K562 (cell line): ENCODE measurements at regions not wholly inside any gene's neighbourhood (a gene's known extent, or its start where the extent isn't known, plus 50 kb on each side); places are given as distances from the start of the nearest gene placed in this dataset.

Experiments
- ATAC-seq: fragments of 200-7000 bp; cut with Tn5 transposase; 3 replicates; pipeline ENCODE4 v1.9.1; 2020; ENCODE audit warnings: moderate library complexity
- BruUV-seq: library from RNA; stranded (reverse); fragments of 400-500 nt; replicated peaks from 2 replicates; lab custom pipeline; 2021; lab: Mats Ljungman, UMichigan
- CTCF ChIA-PET: fragments of 300-600 bp; formaldehyde crosslinking; extraction: SDS; loops from one replicate; lab custom pipeline; 2021; ENCODE audit warnings: low intra/inter-chr PET ratio; lab: Yijun Ruan, JAX
- POLR2A ChIA-PET: fragments of 300-600, 350-650 bp; sonication (Branson Sonifier 250); formaldehyde crosslinking; extraction: SDS; loops from one replicate; lab custom pipeline; 2021; ENCODE audit warnings: antibody characterized with exemption, inconsistent platforms; lab: Yijun Ruan, JAX
- DNase-seq, 4 experiments: peaks; one replicate each; pipeline versions ENCODE4 v3.0.0 to v3.0.0-alpha.2; 2011 to 2018; ENCODE audit warnings: low spot score in 3 of 4, mixed read lengths in 3 of 4; ENCODE audit errors: extremely low read depth in 1 of 4
- FAIRE-seq: peaks from 2 replicates; lab custom pipeline; 2011; peaks lifted over from hg19 to GRCh38; lab: Jason Lieb, UNC
- H2AFZ ChIP-seq: 2 replicates; pipeline ENCODE4 v1.6.0; 2011; ENCODE audit warnings: low read depth, low read length, control low read depth, inconsistent platforms
- H3K27ac ChIP-seq: fragments of 200-600 bp; 3 replicates; pipeline ENCODE4 v1.8.0; 2011; ENCODE audit warnings: low read depth, mild to moderate bottlenecking, control low read depth, inconsistent platforms, low read length, moderate library complexity, mixed read lengths; ENCODE audit errors: extremely low read depth
- H3K27me3 ChIP-seq, 2 experiments: fragments of 300-600 bp in 1 of 2; 2 replicates in 1 of 2; 3 replicates in 1 of 2; pipeline versions ENCODE4 v1.6.0 to v1.8.0; 2011; ENCODE audit warnings: inconsistent platforms in 2 of 2, low read length in 2 of 2, mild to moderate bottlenecking in 1 of 2, mixed read lengths in 1 of 2, moderate library complexity in 1 of 2; ENCODE audit not compliant: control insufficient read depth in 2 of 2, insufficient read depth in 2 of 2
- H3K36me3 ChIP-seq: fragments of 300-600 bp; 3 replicates; pipeline ENCODE4 v1.8.0; 2011; ENCODE audit warnings: mild to moderate bottlenecking, low read length, inconsistent platforms; ENCODE audit not compliant: control insufficient read depth, insufficient read depth
- H3K4me1 ChIP-seq, 2 experiments: fragments of 200-600 bp in 1 of 2; replicated peaks in 1 of 2; 2 replicates in 1 of 2; 3 replicates in 1 of 2; pipeline versions ENCODE4 v1.5.1 to v1.8.0; 2011; ENCODE audit warnings: inconsistent platforms in 2 of 2, low read length in 2 of 2, mild to moderate bottlenecking in 1 of 2, mixed read lengths in 1 of 2, moderate library complexity in 1 of 2; ENCODE audit not compliant: control insufficient read depth in 2 of 2, insufficient read depth in 2 of 2
- H3K4me2 ChIP-seq: 2 replicates; pipeline ENCODE4 v1.6.1; 2011; ENCODE audit warnings: low read length, control low read depth, inconsistent platforms, mixed read lengths; ENCODE audit not compliant: insufficient read depth
- H3K4me3 ChIP-seq: fragments of 200-600 bp; sonication (generic), shearing (Covaris generic); 2 replicates; pipeline ENCODE4 v1.5.1; 2016; ENCODE audit warnings: control low read depth, inconsistent platforms
- H3K79me2 ChIP-seq: fragments of 200-600 bp; 3 replicates; pipeline ENCODE4 v1.8.0; 2011; ENCODE audit warnings: low read length, inconsistent platforms; ENCODE audit not compliant: control insufficient read depth, insufficient read depth
- H3K9ac ChIP-seq, 2 experiments: 2 replicates each; pipeline versions ENCODE4 v1.6.0 to v1.6.1; 2011; ENCODE audit warnings: low read depth in 2 of 2, low read length in 2 of 2, control low read depth in 1 of 2, inconsistent platforms in 1 of 2, mild to moderate bottlenecking in 1 of 2, mixed read lengths in 1 of 2; ENCODE audit not compliant: insufficient read depth in 1 of 2
- H3K9me1 ChIP-seq: one replicate; pipeline ENCODE4 v1.6.0; 2011; ENCODE audit warnings: inconsistent platforms, mild to moderate bottlenecking, low read length, moderate library complexity; ENCODE audit not compliant: control insufficient read depth, insufficient read depth
- H3K9me3 ChIP-seq: replicated peaks from 2 replicates; pipeline ENCODE4 v1.5.1; 2011; ENCODE audit warnings: low read depth, low read length, inconsistent platforms; ENCODE audit not compliant: control insufficient read depth, insufficient read depth
- H4K20me1 ChIP-seq: replicated peaks from 2 replicates; pipeline ENCODE4 v1.6.1; 2011; ENCODE audit warnings: low read length, inconsistent platforms, mixed read lengths; ENCODE audit not compliant: control insufficient read depth, insufficient read depth
- CBFB ChIP-seq: sonication (generic); formaldehyde crosslinking; IDR thresholded peaks from 2 replicates; pipeline ENCODE4 v1.4.0; 2020; ENCODE audit warnings: mild to moderate bottlenecking, missing genetic modification reagents
- FOXM1 ChIP-seq, 2 experiments: fragments of 450-650 bp in 1 of 2; sonication (generic) in 1 of 2; formaldehyde crosslinking in 1 of 2; IDR thresholded peaks; 2 replicates each; pipeline versions ENCODE4 v1.6.1 to v1.9.0; 2017 to 2022; ENCODE audit warnings: low read depth in 2 of 2, mild to moderate bottlenecking in 2 of 2, missing genetic modification reagents in 1 of 2, moderate library complexity in 1 of 2
- GTF2F1 ChIP-seq: IDR thresholded peaks from 2 replicates; pipeline ENCODE4 v1.6.1; 2011; ENCODE audit warnings: low read depth, low read length, improper control_type of control experiment
- HDGF ChIP-seq: fragments of 450-650 bp; IDR thresholded peaks from 2 replicates; pipeline ENCODE4 v1.6.1; 2016
- KAT8 ChIP-seq: fragments of 450-650 bp; IDR thresholded peaks from 2 replicates; pipeline ENCODE4 v1.6.1; 2016; ENCODE audit warnings: low read depth, mild to moderate bottlenecking
- MYC ChIP-seq, 2 experiments: fragments of 250-450 bp in 1 of 2; sonication (Bioruptor Pico) in 1 of 2; IDR thresholded peaks; 2 replicates each; pipeline versions ENCODE4 v1.5.1 to v1.6.1; 2012 to 2021; ENCODE audit warnings: low read depth in 2 of 2, borderline replicate concordance in 1 of 2, improper control_type of control experiment in 1 of 2, low read length in 1 of 2, mild to moderate bottlenecking in 1 of 2, moderate library complexity in 1 of 2
- MYNN ChIP-seq, 2 experiments: sonication (generic); formaldehyde crosslinking in 1 of 2; IDR thresholded peaks; 2 replicates each; pipeline versions ENCODE4 v1.5.0 to v1.6.1; 2016 to 2020; ENCODE audit warnings: antibody characterized with exemption in 1 of 2, missing genetic modification reagents in 1 of 2
- NFRKB ChIP-seq: fragments of 450-650 bp; IDR thresholded peaks from 2 replicates; pipeline ENCODE4 v1.6.1; 2016; ENCODE audit warnings: low read depth
- OTX1 ChIP-seq: fragments of 450-650 bp; formaldehyde crosslinking; IDR thresholded peaks from 2 replicates; pipeline ENCODE4 v1.4.0; 2022; ENCODE audit warnings: mild to moderate bottlenecking
- SNIP1 ChIP-seq: fragments of 450-650 bp; IDR thresholded peaks from 2 replicates; pipeline ENCODE4 v1.7.1; 2017; ENCODE audit warnings: low read depth, mild to moderate bottlenecking
- SUPT5H ChIP-seq: fragments of 450-650 bp; IDR thresholded peaks from 2 replicates; pipeline ENCODE4 v1.6.1; 2016
- ZBTB49 ChIP-seq: sonication (generic); formaldehyde crosslinking; IDR thresholded peaks from 2 replicates; pipeline ENCODE4 v1.8.0; 2022; ENCODE audit warnings: missing genetic modification reagents, mild to moderate bottlenecking, borderline replicate concordance
- ZC3H4 ChIP-seq: sonication (generic); formaldehyde crosslinking; IDR thresholded peaks from 2 replicates; pipeline ENCODE4 v1.9.0; 2021; ENCODE audit warnings: missing genetic modification reagents, borderline replicate concordance
- ZKSCAN1 ChIP-seq: fragments of 150-350 bp; IDR thresholded peaks from 2 replicates; pipeline ENCODE4 v1.6.1; 2016; ENCODE audit warnings: low read depth, low read length
- ZNF354B ChIP-seq: fragments of 250-450 bp; sonication (Bioruptor Pico); IDR thresholded peaks from 2 replicates; pipeline ENCODE4 v1.4.0; 2020
- WGBS: fragments of 100-300 bp; shearing (Covaris generic); methylation state at CpG from one replicate; pipeline ENCODE4 v1.1.6; 2016; ENCODE audit warnings: low coverage, mixed read lengths; ENCODE audit not compliant: insufficient coverage; ENCODE audit errors: missing lambda C conversion rate; 5-methylcytosine and 5-hydroxymethylcytosine counted together
- in situ Hi-C: fragments of 300-500 bp; cut with MboI; formaldehyde crosslinking; loops from 4 replicates; pipeline ENCODE4 v1.15.0; 2018; ENCODE audit warnings: inconsistent platforms, mixed read lengths
- intact Hi-C: fragments of 100-400 bp; cut with micrococcal nuclease; formaldehyde crosslinking; loops from 2 replicates; pipeline ENCODE4 v1.14.2; 2022
- TF ChIP-seq, protein P1 (sequence below): fragments of 250-450 bp; sonication (Bioruptor Pico); IDR thresholded peaks from 2 replicates; pipeline ENCODE4 v1.4.0; 2020; ENCODE audit warnings: mild to moderate bottlenecking, moderate library complexity

GRCh38 chr15:38112406-38112805, 140.2 kb upstream of the SPRED1 start:
- BruUV-seq, result no TSS peak
- Histone ChIP-seq H3K79me2 (no peaks in the 10 kb centered on the region), H3K27ac (no peak overlapping the region), H3K4me2 (no peak overlapping the region), H3K9me3 (no peaks in the 10 kb centered on the region), H3K4me1 (no peaks in the 10 kb centered on the region), H3K4me3 (no peak overlapping the region), H3K9me1 (no peaks in the 10 kb centered on the region), H2AFZ (no peak overlapping the region), H3K27me3 (no peaks in the 10 kb centered on the region), H3K36me3 (no peaks in the 10 kb centered on the region), H3K9ac (no peak overlapping the region), H4K20me1 (no peaks in the 10 kb centered on the region)
- WGBS, result 9% methylated on average over 6 of the region's 6 CpGs
- in situ Hi-C loops, result no loop called here
- POLR2A ChIA-PET, result no interaction called here
- CTCF ChIA-PET, result no interaction called here
- DNase-seq (no peak), ATAC-seq (no peak), FAIRE-seq (no peak)
- TF ChIP-seq SNIP1, result no peak
- no peak for TF ChIP-seq OTX1
- TF ChIP-seq GTF2F1, result no peak
- no peak for TF ChIP-seq SUPT5H
- no peak for TF ChIP-seq ZNF354B
- no peak for TF ChIP-seq FOXM1 (IDR thresholded peaks at IDR 0.05; ENCODE audit: low read depth)
- TF ChIP-seq FOXM1 (CRISPR knock-in tag; IDR thresholded peaks at IDR 0.05; ENCODE audit: low read depth), result no peak
- no peak for TF ChIP-seq CBFB
- intact Hi-C loops, result no loop called here

DNA sequence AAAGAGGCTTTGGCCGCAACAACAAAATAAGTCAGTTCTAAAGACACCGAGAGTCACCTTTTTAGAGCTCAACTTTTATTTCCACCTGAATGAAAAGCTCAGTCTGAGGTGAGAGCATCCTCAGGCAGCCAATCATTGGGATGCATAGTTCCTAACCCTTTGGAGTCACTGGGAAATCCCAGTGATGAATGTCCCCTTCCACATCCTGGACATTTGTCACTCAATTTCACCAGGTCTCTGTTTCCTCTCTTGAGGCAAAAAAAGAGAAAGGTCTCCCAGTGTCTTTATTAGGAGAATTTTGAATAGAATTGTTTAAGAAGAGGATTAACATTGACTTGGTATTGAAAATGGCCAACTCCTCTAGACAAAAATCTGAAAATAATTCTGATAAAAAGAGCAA, 137.5 kb upstream of the SPRED1 start:
- H3K9me3 ChIP-seq, result no peaks in the 10 kb centered on the region
- no peaks in the 10 kb centered on the region for H3K36me3 ChIP-seq
- POLR2A ChIA-PET, result no interaction called here
- no peak for FAIRE-seq
- no peak overlapping the region for H3K4me3 ChIP-seq
- in situ Hi-C loops (no loop called here), intact Hi-C loops (no loop called here)
- no peak overlapping the region for H3K27ac ChIP-seq
- no peak overlapping the region for H2AFZ ChIP-seq
- H3K9me1 ChIP-seq, result no peaks in the 10 kb centered on the region
- no peak overlapping the region for H3K4me2 ChIP-seq
- BruUV-seq, result no TSS peak
- no peaks in the 10 kb centered on the region for H3K4me1 ChIP-seq
- H3K9ac ChIP-seq, result no peak overlapping the region
- CTCF ChIA-PET, result no interaction called here
- H4K20me1 ChIP-seq, result no peaks in the 10 kb centered on the region
- no peaks in the 10 kb centered on the region for H3K79me2 ChIP-seq
- ATAC-seq, result no peak
- 0% methylated on average over 2 of the region's 2 CpGs for WGBS
- no peak for DNase-seq
- H3K27me3 ChIP-seq, result no peaks in the 10 kb centered on the region
- no peak for TF ChIP-seq ZC3H4 (CRISPR knock-in tag)
- no peak for TF ChIP-seq NFRKB
- TF ChIP-seq, protein P1, sequence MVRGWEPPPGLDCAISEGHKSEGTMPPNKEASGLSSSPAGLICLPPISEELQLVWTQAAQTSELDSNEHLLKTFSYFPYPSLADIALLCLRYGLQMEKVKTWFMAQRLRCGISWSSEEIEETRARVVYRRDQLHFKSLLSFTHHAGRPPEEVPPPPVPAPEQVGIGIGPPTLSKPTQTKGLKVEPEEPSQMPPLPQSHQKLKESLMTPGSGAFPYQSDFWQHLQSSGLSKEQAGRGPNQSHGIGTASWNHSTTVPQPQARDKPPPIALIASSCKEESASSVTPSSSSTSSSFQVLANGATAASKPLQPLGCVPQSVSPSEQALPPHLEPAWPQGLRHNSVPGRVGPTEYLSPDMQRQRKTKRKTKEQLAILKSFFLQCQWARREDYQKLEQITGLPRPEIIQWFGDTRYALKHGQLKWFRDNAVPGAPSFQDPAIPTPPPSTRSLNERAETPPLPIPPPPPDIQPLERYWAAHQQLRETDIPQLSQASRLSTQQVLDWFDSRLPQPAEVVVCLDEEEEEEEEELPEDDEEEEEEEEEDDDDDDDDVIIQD (CRISPR knock-in tag), result no peak
- TF ChIP-seq KAT8, result no peak
- no peak for TF ChIP-seq HDGF
- TF ChIP-seq MYC (IDR thresholded peaks at IDR 0.05; ENCODE audit: low read depth, low read length), result no peak
- TF ChIP-seq MYC (CRISPR knock-in tag; IDR thresholded peaks at IDR 0.05; ENCODE audit: borderline replicate concordance, low read depth), result no peak
- no peak for TF ChIP-seq ZBTB49
- no peak for TF ChIP-seq ZKSCAN1
- TF ChIP-seq MYNN (IDR thresholded peaks at IDR 0.05), result no peak
- no peak for TF ChIP-seq MYNN (CRISPR knock-in tag; IDR thresholded peaks at IDR 0.05)
